Hematopoietic multipotent progenitor cell treated with erythropoietin and hydrocortisone succinate and interleukin-3 and kit ligand, for 17 days (in vitro differentiated cells): ENCODE measurements at regions not wholly inside any gene's neighbourhood (a gene's known extent, or its start where the extent isn't known, plus 50 kb on each side); places are given as distances from the start of the nearest gene placed in this dataset.

ENCODE experiments used
- DNase-seq: peaks from one replicate; pipeline ENCODE4 v3.0.0-alpha.2; 2015; ENCODE audit warnings: low spot score

DNA sequence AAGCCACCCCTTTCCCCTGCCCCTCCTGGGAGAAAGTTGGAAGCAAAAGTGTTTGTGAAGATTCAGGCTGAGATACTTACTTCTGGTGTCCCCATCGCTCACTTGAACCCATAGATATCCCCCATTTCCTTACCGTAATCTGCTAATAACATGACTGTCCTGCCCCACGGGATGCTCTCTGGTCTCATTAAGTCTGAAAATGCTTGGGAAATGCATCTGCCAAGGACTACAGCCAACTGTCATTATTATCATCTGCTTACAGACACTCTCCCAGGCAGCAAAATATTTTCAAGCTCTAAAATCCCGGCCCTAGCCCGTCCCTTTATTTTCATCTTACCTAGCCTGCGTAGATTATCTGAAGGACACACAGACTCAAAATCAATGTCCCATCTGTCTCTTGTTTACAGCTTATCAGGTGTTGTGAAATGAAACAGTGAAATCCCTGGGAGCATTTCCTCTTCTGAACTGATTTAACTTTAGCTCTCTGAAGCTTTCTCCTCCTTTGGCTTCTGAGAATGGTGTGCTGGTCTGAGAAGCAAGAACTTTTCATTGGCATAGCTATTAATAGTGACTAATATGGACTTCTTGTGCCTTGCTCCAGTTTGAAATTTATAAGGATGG, 126.9 kb upstream of the OSMR start:
- DNase-seq = no peak

DNA sequence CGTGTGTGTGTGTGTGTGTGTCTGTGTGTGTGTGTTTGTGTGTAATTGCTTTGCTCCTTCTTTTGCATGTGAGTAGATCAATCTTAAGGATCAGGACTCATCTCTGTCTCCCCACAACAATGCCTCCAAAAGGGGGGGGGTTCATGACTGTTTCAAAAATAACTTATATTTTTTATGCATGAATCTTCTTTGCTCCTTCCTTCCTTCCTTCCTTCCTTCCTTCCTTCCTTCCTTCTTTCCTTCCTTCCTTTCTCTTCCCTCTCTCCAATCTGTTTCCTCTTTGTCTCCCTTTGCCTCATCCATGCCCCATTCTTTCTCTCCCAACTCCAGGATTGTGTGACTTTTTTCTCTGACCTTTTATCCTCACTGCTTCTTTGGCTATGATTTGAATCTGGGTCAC, 126.4 kb upstream of the OSMR start:
- no peak for DNase-seq

DNA sequence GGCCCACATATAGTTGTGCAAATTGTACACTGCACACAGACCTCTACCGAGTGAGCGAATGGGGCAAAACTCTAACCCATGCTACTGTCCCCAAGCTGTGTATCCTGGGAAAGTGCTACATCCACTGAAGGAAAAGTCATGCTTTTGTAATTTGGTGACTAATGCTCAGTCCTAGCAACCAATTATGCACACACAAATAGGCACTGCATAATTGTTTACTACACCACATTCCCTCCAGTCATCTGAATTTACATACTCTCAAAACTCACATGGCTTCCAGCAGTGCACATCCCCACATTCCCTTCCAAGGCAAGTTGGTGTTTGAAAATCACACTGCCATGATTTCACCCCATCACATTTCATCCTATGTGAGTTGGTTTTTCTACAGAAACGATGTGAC, 125.9 kb upstream of the OSMR start:
- no peak for DNase-seq

DNA sequence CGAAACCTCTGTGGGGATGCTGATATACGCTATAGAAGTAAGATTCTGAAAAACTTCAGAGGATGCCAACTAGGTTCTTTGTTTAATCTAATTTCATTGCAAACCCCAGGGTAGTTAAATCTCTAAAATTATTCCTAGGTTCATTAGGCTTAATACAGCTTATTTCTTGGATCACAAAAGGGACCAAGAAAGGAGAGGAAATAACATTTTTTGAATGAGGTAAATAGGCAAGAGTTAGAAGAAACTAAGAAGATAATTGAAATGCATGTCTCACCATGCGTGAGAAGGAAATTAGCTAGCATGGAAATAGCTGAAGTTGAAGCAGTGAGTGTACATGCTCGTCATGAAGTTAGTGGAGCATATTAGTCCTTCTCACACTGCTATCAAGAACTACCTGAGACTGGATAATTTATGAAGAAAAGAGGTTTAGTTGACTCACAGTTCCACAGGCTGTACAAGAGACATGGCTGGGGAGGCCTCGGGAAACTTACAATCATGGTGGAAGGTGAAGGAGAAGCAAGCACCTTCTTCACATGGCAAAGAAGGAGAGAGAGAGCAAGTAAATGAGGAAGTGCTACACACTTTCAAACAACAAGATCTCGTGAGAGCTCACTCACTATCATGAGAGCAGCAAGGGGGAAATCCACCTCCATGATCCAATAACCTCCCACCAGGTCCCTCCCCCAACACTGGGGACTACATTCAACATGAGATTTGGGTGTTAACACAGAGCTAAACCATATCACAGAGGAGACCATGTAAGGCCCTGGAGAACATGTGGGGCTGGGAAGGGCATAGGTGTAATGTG, 125.1 kb upstream of the OSMR start:
- DNase-seq = no peak

DNA sequence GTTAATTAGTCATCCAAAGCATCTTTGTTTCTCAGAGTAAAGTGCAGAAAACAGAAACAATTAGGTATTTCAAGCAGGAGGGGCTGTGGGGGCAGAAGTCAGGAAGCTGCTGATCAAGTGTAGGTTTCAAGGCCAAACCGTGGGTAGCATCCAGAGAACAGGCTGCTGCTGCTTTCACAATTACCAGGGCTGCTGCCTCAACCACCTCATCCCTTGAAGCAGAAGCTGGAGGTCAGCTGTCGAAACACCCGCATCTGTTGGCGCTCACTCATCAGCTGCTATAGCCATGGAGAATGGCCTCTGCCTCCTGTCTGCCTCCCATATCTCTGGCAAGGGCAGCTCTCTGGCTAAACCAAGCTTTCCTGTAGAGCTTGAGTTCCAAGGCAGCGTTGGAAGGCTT, 122.9 kb upstream of the OSMR start:
- no peak for DNase-seq

DNA sequence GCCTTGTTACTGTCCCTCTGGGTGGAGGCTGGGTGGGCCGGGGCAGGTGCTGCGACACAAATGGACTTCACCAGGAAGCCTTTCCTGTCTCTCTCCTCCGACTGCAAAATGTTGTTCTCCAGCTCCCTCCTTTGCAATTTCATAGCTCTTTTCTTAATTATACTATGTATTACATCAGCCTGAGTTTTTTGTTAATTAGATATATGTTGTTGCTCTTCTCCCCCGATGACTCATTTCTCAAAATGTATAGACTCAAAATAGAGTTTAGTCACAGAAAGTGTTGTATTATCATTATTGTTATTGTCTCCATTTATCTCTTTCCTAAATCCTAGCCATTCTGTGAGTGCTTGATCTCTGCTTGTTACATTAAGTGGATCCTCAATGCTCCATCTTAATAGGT, 122.4 kb upstream of the OSMR start:
- DNase-seq = no peak

DNA sequence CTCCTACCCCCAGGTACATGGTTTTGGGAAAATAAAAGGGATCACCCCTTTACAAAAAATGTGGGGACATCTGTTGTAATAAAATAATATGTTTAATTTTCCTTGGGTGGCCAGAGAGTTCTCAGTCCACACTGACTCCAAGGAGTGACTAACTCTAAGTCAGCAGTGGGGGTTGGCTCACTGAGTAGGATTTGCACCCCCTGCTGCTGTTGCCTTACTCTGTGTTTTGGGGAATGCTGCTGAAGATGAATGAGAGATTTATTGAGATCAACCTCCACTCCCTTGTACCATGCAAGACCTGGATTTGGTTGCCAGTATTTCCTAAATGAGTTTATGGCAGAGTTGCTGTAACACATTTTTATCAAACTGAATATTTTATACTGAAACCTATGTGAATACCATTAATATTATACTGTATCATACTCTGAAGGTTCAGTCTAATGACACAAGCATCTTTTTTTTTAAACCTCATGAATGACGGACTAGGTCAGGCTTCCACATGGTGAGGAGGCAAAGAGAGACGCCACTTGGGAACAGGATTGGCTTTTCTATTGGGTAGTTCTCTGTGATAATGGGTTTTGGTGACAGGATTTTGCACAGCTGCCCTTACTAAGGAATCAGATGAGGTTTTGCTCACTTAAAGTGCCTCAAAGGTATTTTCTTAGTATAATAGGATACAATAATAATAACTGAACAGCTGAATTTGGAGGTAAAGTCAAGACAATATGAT, 121.3 kb upstream of the OSMR start:
- DNase-seq = no peak

DNA sequence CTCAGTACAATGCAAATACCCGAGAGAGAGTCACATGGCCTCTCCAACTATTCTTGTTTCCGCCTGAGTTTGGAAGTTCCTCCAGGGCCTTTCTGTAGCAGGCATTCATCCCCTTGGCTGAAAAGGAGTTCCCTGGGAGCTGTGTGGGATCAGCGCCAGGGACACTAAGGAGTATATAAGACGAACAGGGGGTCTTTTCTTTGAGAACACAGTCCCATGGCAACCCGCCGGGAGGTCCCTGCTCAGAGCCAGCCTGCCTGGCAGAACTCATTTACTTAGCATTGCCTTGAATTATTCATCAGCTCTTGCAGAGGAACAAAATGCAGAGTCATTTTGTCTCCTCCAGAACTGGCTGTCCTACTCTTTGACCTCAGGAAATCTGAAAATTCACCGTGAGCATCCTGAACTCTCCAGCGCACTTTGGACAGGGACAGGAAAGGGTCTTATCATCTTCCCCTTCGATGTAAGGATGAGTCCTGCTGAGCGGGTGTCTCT, 120.4 kb upstream of the OSMR start:
- DNase-seq = no peak

DNA sequence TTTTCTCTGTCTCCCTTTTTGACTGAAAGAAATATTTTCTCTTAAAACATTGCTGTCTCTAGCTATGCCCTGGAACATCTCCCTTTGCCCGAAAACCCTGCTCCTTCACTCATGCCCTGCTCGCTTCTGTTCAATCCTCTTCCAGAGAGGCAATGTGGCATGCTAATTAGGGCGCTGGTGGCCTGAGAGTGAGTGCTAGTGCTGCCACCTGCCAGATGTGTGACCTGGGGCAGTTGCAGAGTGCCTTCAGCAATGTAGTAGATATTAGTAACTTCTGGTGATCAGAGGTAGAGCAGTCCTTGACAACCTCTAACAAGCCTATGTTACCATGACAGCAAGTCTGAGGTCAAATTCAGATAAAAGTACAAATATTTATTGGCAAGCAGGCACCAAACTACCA, 119.5 kb upstream of the OSMR start:
- DNase-seq = no peak

DNA sequence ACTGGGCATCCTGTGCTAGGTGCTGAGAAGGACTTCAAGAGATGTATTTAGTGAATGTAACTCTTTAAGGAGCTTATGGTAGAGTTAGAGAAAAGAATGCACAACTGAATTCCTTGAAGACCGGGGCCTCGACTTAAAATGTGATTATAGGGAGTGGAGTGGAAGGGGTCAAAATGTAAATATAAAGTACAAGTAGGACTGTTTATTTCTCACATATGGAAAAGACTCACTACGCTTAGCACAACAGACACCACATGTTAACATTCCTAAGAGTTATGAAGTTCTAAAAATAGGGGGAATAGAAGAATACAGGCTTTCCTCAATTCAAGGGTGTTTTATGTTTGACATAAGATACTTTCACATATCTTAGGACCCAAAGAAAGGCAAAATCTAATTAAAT, 117.8 kb upstream of the OSMR start:
- DNase-seq = no peak

DNA sequence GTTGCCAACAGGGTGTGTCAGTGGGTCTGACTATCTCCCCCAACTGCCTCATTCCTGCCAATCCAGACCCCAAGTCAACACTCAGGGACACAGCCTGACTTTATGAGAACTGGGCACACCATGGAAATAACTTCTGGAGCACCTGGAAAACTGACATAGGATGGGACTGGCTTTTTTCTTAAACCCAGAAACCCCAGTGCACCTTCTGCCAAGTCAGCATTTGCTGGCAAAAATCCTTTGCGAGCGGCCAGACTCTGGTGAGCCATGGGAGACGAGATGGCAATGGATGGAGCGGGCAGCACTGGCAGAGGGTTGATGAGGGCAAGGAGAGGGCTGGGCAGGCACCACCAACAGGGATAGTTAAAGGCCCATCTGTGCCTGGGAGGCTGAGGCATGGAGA, 114.4 kb upstream of the OSMR start:
- no peak for DNase-seq

DNA sequence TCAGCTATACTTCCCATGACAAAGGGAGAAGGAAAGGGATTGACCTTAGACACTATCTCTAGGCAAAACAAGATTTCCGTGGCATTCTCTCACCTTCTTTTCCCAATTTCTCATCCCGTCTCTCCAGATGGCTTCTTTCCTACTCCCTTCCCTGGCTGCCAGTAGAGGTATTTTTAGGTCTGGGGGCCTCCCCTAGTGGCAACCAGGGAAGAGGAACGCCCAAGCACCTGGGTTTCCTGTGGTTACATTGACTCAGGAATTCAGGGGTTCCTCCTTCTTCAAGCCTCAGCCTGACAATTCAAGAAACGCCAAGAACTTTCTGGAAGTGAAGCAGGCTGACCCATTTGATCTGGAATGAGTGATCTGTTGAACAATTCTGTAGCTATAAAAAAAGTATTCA, 111.5 kb upstream of the OSMR start:
- DNase-seq = no peak

DNA sequence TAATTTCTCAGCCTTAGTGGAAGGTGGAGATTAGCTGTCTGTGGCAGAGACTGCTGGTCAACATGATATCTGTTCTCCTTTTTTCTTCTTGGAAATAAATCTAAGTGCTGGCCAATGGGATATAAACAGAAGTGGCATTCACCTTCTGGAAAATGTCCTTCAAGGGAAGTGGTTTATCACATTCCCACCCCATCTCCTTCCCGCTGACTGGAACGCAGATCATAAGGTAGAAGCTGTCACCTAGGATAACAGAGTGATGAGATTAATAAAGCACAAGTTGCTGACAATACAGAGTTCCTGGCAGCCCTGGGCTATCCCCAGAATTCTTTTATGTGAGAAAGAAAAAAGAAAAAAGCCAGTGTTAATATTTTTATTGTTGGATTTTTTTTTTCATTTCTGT, 109.7 kb upstream of the OSMR start:
- DNase-seq = no peak

DNA sequence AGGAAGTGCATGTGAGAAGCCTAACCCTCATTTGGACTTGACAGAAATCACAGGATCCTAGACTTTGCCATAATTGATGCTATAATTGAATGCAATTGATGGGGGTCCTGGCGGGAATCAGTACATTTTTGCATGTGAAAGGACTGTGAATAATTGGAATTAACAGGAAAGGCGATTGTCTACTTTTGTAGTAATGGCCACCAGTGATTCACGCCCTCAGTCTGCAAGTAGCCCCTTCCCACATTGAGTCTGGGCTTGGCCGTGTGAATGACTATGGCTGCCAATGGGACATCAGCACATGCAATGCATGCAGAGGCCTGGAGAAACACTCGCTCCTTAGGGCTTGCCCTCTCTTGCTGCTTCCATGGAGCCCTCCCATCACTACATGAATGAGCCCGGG, 107.8 kb upstream of the OSMR start:
- DNase-seq = no peak

DNA sequence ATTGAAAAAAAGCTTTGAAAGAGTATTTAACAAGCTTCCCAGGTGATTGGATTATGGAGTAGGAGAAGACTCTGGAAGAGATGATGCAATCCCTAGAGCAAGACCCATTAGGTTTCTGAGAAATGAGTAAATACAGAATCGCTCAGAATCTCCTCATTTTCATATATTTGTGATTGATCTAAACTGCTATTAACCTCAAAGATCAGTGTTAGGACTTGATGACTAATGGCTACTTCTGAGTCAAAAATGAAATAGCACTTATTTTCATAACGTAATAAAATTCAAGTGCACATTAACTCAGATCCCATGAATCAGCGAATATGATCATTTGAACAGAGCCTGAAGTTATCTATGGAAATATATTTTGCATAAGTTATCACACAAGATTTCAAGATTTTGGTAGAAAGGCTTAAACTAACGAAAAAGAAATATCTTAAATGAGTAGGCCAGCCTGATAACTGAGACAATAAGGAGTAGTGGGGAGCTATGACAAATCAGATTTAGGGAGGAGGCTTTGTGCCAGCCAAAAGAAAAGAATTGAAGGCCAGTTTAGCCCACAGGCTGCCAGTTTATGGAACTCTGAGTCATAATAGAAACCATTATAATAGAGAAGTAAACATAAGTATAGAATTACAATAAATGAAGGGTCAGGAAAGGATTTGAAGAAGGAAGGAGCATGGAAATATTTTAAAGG, 106.7 kb upstream of the OSMR start:
- DNase-seq = no peak

DNA sequence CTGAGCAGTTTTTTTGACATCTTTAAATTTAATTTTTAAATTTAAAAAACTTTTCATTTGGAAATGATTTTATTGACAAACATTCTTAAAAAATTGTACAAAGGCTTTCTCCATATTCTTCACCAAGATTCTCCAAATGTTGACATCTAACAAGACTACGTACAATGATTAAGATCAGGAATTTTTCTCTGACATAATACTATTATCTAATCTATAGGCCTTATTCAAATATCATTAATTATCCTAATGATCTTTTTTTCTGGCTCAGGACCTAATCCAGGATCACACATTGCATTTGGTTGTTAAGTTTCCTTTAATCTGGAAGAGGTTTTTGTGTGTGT, 106.1 kb upstream of the OSMR start:
- no peak for DNase-seq

DNA sequence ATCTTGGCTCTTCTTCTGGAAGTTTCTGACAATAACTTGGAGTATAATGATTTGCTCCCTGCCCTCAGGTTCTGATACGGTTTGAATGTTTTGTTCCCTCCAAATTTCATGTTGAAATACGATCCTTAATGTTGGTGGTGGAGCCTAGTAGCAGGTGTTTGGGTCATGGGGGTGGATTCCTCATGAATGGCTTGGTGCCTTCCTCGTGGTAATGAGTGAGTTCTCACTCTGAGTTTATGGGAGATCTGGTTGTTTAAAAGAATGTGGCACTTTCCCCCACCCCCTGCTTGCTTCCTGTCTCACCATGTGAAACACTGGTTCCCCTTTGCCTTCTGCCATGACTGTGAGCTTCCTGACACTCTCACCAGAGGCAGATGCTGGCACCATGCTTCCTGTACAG, 103.0 kb upstream of the OSMR start:
- DNase-seq = no peak

DNA sequence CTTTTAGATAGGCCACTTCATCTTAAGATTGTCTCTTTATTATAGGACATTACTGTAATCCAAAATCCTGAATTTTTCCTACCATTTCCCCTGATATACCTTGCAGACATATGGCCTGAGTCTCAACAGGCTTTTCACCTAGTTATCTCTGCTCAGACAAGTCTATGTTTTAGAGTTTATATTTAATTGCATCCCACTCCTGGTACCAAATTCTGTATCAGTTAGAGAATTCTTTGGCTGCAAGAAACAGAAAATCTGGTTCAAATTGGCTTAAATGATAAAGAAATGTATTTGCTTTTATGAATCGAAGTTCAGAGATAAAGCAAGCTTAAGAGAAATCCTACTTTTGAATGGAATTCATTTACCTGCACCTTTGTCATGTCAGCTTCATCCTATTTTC, 102.2 kb upstream of the OSMR start:
- no peak for DNase-seq

DNA sequence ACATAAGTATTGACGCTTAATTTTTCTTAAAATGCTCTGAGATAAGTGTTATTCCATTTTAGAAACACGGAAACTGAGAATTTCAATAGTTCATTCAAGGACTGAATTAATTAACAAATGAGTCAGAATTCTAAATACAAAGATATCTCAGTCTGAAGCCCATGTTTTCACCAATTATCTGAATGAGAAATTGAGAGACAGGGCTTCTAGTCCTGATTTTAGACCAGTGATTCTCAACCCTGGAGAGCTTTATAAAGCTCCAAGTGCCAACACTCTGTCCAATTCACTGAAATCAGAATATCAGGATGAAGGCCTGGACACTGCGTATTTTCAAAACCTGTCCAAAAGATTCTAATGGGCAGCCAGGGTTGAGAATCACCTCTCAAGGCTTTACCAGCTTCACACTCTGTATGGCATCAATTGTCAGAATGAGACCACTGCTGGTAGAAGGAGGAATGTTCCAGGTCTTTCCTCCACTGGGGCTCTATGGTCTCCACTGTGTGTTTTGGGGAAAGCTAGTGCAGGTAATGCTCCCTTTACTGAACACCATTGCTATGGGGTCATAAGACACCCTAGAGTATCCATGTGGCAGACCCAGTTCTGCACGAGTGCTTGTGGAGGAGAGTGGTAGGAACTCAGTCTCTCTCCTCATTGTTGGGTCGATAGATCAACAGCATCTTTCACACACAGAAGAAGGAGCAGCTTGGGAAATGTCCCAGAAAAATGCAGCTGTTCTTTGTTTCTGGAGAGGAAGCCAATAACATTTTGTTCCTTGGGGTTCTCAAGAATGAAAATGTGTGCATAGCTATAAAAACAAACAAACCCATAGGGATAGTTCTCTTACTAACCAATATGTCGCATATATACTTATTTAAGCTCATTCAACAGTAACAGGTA, 99.7 kb upstream of the OSMR start:
- DNase-seq = no peak

DNA sequence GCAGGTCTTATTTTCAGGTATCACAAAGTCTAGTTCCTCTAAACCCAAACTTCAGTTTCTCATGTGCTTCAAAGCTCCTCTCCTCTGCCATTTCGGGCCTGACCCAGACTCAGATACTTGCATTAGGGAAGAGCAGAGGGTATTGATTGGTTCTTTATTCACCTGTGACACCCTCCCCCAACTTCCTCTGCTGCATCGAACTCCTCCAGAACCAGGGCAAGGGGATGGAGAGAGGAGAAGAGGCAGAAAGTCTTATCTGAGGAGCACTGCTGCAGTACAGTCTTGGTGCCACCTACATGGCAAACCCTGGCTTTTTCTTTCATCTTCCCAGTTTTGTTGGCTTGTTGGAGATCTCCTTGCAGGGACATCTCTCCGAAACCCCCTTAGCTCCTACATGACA, 96.0 kb upstream of the OSMR start:
- DNase-seq = no peak

DNA sequence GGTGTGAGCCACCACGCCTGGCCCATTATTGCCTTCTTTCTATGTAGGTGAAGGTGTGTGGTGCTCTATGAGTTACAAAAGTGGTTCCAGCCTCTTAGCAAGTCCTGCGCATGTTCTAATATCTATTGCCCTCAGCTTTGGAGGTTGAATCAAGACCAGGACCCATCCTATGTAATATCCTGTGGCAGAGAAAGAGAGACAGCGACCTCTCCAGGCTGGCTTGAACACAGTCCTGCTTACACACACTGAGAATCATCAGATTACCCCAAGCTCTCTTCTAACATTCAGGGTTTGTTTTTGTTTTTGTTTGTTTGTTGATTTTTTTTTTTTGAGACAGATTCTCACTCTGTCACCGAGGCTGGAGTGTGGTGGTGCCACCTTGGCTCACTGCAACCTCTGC, 94.7 kb upstream of the OSMR start:
- DNase-seq = no peak
